ENCODE measurements at regions not wholly inside any gene's neighbourhood (a gene's known extent, or its start where the extent isn't known, plus 50 kb on each side); places are given as distances from the start of the nearest gene placed in this dataset.
"Not testable (repeated sequence)": the region's sequence is repeated elsewhere in the genome, so short reads cannot be mapped to it uniquely, and the experiment has no call there.

- no peak for DNase-seq (ENCODE audit: low spot score)
Observed at GRCh38 chr21:15436031-15436430, 293.8 kb upstream of the USP25 start.

GRCh38 chr21:15437883-15438282, 291.9 kb upstream of the USP25 start:
- DNase-seq (ENCODE audit: low spot score) = peak; percentile 71

GRCh38 chr21:15439726-15440125, 290.1 kb upstream of the USP25 start:
- DNase-seq (ENCODE audit: low spot score) = no peak

GRCh38 chr21:15441060-15441493, 288.7 kb upstream of the USP25 start:
- no peak for DNase-seq (ENCODE audit: low spot score)

GRCh38 chr21:15441992-15442391, 287.8 kb upstream of the USP25 start:
- DNase-seq (ENCODE audit: low spot score) = no peak

- DNase-seq (ENCODE audit: low spot score) = no peak
Observed at GRCh38 chr21:15442743-15443469, 286.9 kb upstream of the USP25 start.

GRCh38 chr21:15443740-15444117, 286.1 kb upstream of the USP25 start:
- DNase-seq (ENCODE audit: low spot score) = no peak

- no peak for DNase-seq (ENCODE audit: low spot score)
Observed at GRCh38 chr21:15444118-15444960, 285.4 kb upstream of the USP25 start.

GRCh38 chr21:15445327-15445726, 284.5 kb upstream of the USP25 start:
- no peak for DNase-seq (ENCODE audit: low spot score)

GRCh38 chr21:15446223-15446622, 283.6 kb upstream of the USP25 start:
- DNase-seq (ENCODE audit: low spot score) = no peak

GRCh38 chr21:15449556-15449955, 280.2 kb upstream of the USP25 start:
- no peak for DNase-seq (ENCODE audit: low spot score)

- no peak for DNase-seq (ENCODE audit: low spot score)
Observed at GRCh38 chr21:15453261-15453660, 276.5 kb upstream of the USP25 start.

GRCh38 chr21:15453785-15454184, 276.0 kb upstream of the USP25 start:
- not testable (repeated sequence) for DNase-seq (ENCODE audit: low spot score)

- not testable (repeated sequence) for DNase-seq (ENCODE audit: low spot score)
Observed at GRCh38 chr21:15454931-15455330, 274.9 kb upstream of the USP25 start.

GRCh38 chr21:15455819-15456462, 273.8 kb upstream of the USP25 start:
- no peak for DNase-seq (ENCODE audit: low spot score)

- no peak for DNase-seq (ENCODE audit: low spot score)
Observed at GRCh38 chr21:15457965-15458364, 271.8 kb upstream of the USP25 start.

GRCh38 chr21:15462092-15462491, 267.7 kb upstream of the USP25 start:
- DNase-seq (ENCODE audit: low spot score) = no peak

GRCh38 chr21:15466329-15466728, 263.5 kb upstream of the USP25 start:
- DNase-seq (ENCODE audit: low spot score) = no peak

GRCh38 chr21:15468368-15468767, 261.4 kb upstream of the USP25 start:
- DNase-seq (ENCODE audit: low spot score) = no peak

- DNase-seq (ENCODE audit: low spot score) = no peak
Observed at GRCh38 chr21:15472108-15473040, 257.4 kb upstream of the USP25 start.

GRCh38 chr21:15477773-15478172, 252.0 kb upstream of the USP25 start:
- not testable (repeated sequence) for DNase-seq (ENCODE audit: low spot score)

GRCh38 chr21:15480160-15480559, 249.6 kb upstream of the USP25 start:
- DNase-seq (ENCODE audit: low spot score) = no peak
